Endothelial cell of umbilical vein (primary cell): ENCODE measurements at regions not wholly inside any gene's neighbourhood (a gene's known extent, or its start where the extent isn't known, plus 50 kb on each side); places are given as distances from the start of the nearest gene placed in this dataset.

ENCODE experiments used
- BruUV-seq: library from RNA; stranded (reverse); fragments of 400-500 nt; replicated peaks from 2 replicates; lab custom pipeline; 2021; lab: Mats Ljungman, UMichigan
- CTCF ChIA-PET: fragments of 300-600, 350-600 bp; sonication (Branson Sonifier 250); formaldehyde crosslinking; loops from one replicate; lab custom pipeline; 2021; ENCODE audit warnings: antibody characterized with exemption, inconsistent platforms; lab: Charles Lee
- POLR2A ChIA-PET: fragments of 300-600, 350-600 bp; sonication (Branson Sonifier 250); formaldehyde crosslinking; loops from one replicate; lab custom pipeline; 2021; ENCODE audit warnings: antibody characterized with exemption, inconsistent platforms; lab: Charles Lee
- DNase-seq: peaks from one replicate; pipeline ENCODE4 v3.0.0-alpha.2; 2011; ENCODE audit warnings: low read depth, low spot score
- FAIRE-seq: peaks from 2 replicates; lab custom pipeline; 2011; peaks lifted over from hg19 to GRCh38; lab: Jason Lieb, UNC
- H2AFZ ChIP-seq: 2 replicates; pipeline ENCODE4 v1.6.0; 2012; ENCODE audit warnings: low read depth, low read length, control low read depth, inconsistent platforms
- H3K27ac ChIP-seq: 2 replicates; pipeline ENCODE4 v1.5.1; 2011; ENCODE audit warnings: low read depth, mild to moderate bottlenecking, control low read depth, low read length, moderate library complexity; ENCODE audit not compliant: insufficient read depth
- H3K27me3 ChIP-seq, 2 experiments: 2 replicates each; pipeline versions ENCODE4 v1.6.0 to v1.6.1; 2011; ENCODE audit warnings: low read length in 2 of 2, mixed read lengths in 1 of 2; ENCODE audit not compliant: control insufficient read depth in 2 of 2, insufficient read depth in 2 of 2
- H3K36me3 ChIP-seq, 2 experiments: 2 replicates in 1 of 2; 3 replicates in 1 of 2; pipeline ENCODE4 v1.5.1; 2011; ENCODE audit warnings: low read length in 2 of 2, mild to moderate bottlenecking in 1 of 2, moderate library complexity in 1 of 2; ENCODE audit not compliant: control insufficient read depth in 2 of 2, insufficient read depth in 2 of 2; ENCODE audit errors: extremely low read depth in 1 of 2
- H3K4me1 ChIP-seq: 3 replicates; pipeline ENCODE4 v1.5.1; 2011; ENCODE audit warnings: mild to moderate bottlenecking, low read length; ENCODE audit not compliant: control insufficient read depth, insufficient read depth; ENCODE audit errors: extremely low read depth
- H3K4me2 ChIP-seq: 2 replicates; pipeline ENCODE4 v1.6.1; 2011; ENCODE audit warnings: low read length, control low read depth, mixed read lengths; ENCODE audit not compliant: insufficient read depth
- H3K4me3 ChIP-seq, 3 experiments: fragments of 200-600 bp in 1 of 3; sonication (generic), shearing (Covaris generic) in 1 of 3; replicated peaks in 1 of 3; 2 replicates each; pipeline ENCODE4 v1.5.1; 2011 to 2016; ENCODE audit warnings: control low read depth in 3 of 3, low read length in 3 of 3, mild to moderate bottlenecking in 2 of 3, inconsistent platforms in 1 of 3, low read depth in 1 of 3, moderate library complexity in 1 of 3; ENCODE audit not compliant: insufficient read depth in 1 of 3
- H3K79me2 ChIP-seq: 2 replicates; pipeline ENCODE4 v1.6.0; 2012; ENCODE audit warnings: low read length, inconsistent platforms; ENCODE audit not compliant: control insufficient read depth, insufficient read depth
- H3K9ac ChIP-seq: replicated peaks from 2 replicates; pipeline ENCODE3; 2011; ENCODE audit warnings: low read length, control low read depth; ENCODE audit not compliant: insufficient read depth; ENCODE audit errors: extremely low read depth
- H3K9me1 ChIP-seq: replicated peaks from 3 replicates; pipeline ENCODE4 v1.6.0; 2011; ENCODE audit warnings: mild to moderate bottlenecking, low read length; ENCODE audit not compliant: control insufficient read depth, insufficient read depth; ENCODE audit errors: extremely low read depth
- H3K9me3 ChIP-seq: replicated peaks from 2 replicates; pipeline ENCODE4 v1.5.1; 2012; ENCODE audit warnings: low read length, inconsistent platforms; ENCODE audit not compliant: control insufficient read depth, insufficient read depth
- H4K20me1 ChIP-seq: replicated peaks from 2 replicates; pipeline ENCODE3; 2011; ENCODE audit warnings: mild to moderate bottlenecking, low read length; ENCODE audit not compliant: control insufficient read depth, insufficient read depth; ENCODE audit errors: extremely low read depth
- CTCF ChIP-seq, 2 donors: IDR thresholded peaks; 1 replicate in 1 of 2; 2 replicates in 1 of 2; pipeline ENCODE4 v1.5.1; 2011; ENCODE audit warnings: low read length in 2 of 2, mild to moderate bottlenecking in 2 of 2, moderate library complexity in 2 of 2, control low read depth in 1 of 2, inconsistent platforms in 1 of 2, low read depth in 1 of 2; ENCODE audit not compliant: insufficient read depth in 1 of 2; ENCODE audit errors: extremely low read depth in 1 of 2
- EZH2 ChIP-seq: IDR thresholded peaks from 2 replicates; pipeline ENCODE4 v1.6.1; 2012; ENCODE audit warnings: borderline replicate concordance, low read depth, mild to moderate bottlenecking, moderate library complexity, low read length, inconsistent platforms; ENCODE audit not compliant: severe bottlenecking
- FOS ChIP-seq: IDR thresholded peaks from 2 replicates; pipeline ENCODE4 v1.6.1; 2011; ENCODE audit warnings: mild to moderate bottlenecking, low read length, moderate library complexity, borderline replicate concordance; ENCODE audit not compliant: insufficient read depth
- GATA2 ChIP-seq: IDR thresholded peaks from 2 replicates; pipeline ENCODE4 v1.7.0; 2011; ENCODE audit warnings: low read depth, mild to moderate bottlenecking, moderate library complexity, mixed read lengths, low read length; ENCODE audit not compliant: insufficient read length, insufficient read depth
- JUN ChIP-seq: IDR thresholded peaks from 2 replicates; pipeline ENCODE4 v1.6.1; 2011; ENCODE audit warnings: borderline replicate concordance, low read depth; ENCODE audit not compliant: insufficient read length, insufficient read depth
- MAX ChIP-seq: IDR thresholded peaks from 2 replicates; pipeline ENCODE4 v1.6.1; 2011; ENCODE audit not compliant: insufficient read depth, insufficient read length
- MYC ChIP-seq: IDR thresholded peaks from one replicate; pipeline ENCODE4 v1.6.1; 2011; ENCODE audit warnings: mild to moderate bottlenecking, low read depth, low read length
- POLR2A ChIP-seq: IDR thresholded peaks from 2 replicates; pipeline ENCODE4 v1.6.1; 2012; ENCODE audit warnings: low read depth, mild to moderate bottlenecking, control low read depth, low read length
- POLR2AphosphoS5 ChIP-seq: IDR thresholded peaks from 2 replicates; pipeline ENCODE4 v1.6.1; 2012; ENCODE audit warnings: low read depth, mild to moderate bottlenecking, control low read depth, low read length, moderate library complexity; ENCODE audit not compliant: insufficient read depth
- dilution Hi-C: fragments of 300-500 bp; cut with MboI; formaldehyde crosslinking; loops from one replicate; pipeline ENCODE4 v1.15.0; 2019; ENCODE audit warnings: low sequenced_read_pairs; ENCODE audit not compliant: extremely low pct_ligation_motif_present
- intact Hi-C: fragments of 100-400 bp; cut with micrococcal nuclease; formaldehyde crosslinking; loops from one replicate; pipeline ENCODE4 v1.10.0; 2022

DNA sequence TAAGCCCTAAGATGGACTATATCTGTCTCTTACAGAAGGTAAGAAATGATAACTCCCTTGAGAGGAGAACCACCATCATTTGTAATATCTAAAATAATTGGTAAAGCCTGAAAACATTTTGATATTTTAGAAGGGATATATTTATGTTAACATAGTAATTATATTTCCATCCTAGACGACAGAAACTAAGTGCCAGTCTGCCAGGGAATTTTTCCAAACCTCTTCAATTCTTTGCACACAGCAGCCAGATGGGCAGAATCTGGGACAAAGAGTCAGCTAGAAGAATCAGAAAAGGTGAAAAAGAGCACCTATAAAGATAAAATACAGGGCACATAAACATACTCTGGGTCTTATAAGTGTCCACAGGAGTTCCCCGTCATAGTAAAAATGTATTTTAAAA, 70.0 kb upstream of the CBLB start:
- Histone ChIP-seq H3K79me2 (no peaks in the 10 kb centered on the region), H3K9me3 (no peaks in the 10 kb centered on the region), H3K9me1 (no peaks in the 10 kb centered on the region), H3K4me3 (no peak overlapping the region), H3K27me3 (no peaks in the 10 kb centered on the region), H4K20me1 (no peaks in the 10 kb centered on the region), H3K4me2 (no peak overlapping the region), H3K9ac (no peak overlapping the region), H2AFZ (peak overlapping the region; percentile 96), H3K36me3 (no peaks in the 10 kb centered on the region), H3K27ac (no peak overlapping the region), H3K4me1 (no peaks in the 10 kb centered on the region)
- intact Hi-C loops, result no loop called here
- ChIA-PET POLR2A (interaction anchor here (0.6 kb wide), 1 partner anchor 10 kb away, joined by 12 read pairs; no protein-coding TSS in a partner anchor), CTCF (interaction anchor here (1.0 to 1.4 kb wide), 2 partner anchors 15 to 31 kb away, joined by 4 read pairs; no protein-coding TSS in a partner anchor)
- dilution Hi-C loops, result no loop called here
- TF ChIP-seq FOS (no peak), JUN (no peak), CTCF (IDR thresholded peaks at IDR 0.05; ENCODE audit: extremely low read depth in 1 of 2, insufficient read depth in 1 of 2, low read depth in 1 of 2, low read length in 2 of 2) (no peak), POLR2A (no peak), POLR2AphosphoS5 (no peak), GATA2 (no peak), MYC (no peak), MAX (no peak), EZH2 (no peak)
- BruUV-seq, result no TSS peak
- DNase-seq, result no peak
- FAIRE-seq, result no peak
